Glomerular visceral epithelial cell (primary cell): ENCODE measurements at regions not wholly inside any gene's neighbourhood (a gene's known extent, or its start where the extent isn't known, plus 50 kb on each side); places are given as distances from the start of the nearest gene placed in this dataset.

Source experiments
- DNase-seq: peaks from one replicate; pipeline ENCODE4 v3.0.0-alpha.2; 2016; ENCODE audit errors: extremely low spot score

DNA sequence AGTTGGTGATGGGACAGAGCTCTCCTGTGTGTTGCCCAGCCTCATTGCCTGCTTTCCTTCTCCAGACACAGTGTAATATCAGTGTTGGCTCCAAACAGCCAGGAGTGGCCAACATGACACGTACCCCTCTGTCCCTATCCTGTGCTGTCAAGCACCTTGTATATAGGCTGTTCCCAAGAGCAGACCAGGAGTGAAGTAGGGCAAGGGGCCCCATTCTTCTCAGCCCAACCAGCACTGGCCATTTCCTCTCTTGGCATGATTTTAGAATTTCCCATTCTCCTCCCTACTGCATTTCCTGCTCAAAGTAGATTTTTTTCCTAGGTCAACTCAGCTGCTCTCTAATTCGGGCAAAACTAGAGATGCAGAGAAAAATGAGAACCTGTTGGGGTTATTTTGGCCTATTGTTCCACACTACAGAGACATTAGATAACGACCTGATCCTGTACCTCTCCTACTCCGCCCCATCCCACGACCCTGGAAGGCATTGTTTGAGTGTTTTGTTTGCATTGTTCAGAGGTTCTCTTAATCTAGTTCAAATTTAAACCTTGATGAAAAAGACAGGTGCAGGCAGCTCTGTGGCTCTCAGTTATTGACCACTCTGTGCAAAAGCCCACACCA, 95.6 kb downstream of the RASSF10 start:
- DNase-seq = no peak

GRCh38 chr11:13105237-13105844, 96.2 kb downstream of the RASSF10 start:
- DNase-seq = no peak

DNA sequence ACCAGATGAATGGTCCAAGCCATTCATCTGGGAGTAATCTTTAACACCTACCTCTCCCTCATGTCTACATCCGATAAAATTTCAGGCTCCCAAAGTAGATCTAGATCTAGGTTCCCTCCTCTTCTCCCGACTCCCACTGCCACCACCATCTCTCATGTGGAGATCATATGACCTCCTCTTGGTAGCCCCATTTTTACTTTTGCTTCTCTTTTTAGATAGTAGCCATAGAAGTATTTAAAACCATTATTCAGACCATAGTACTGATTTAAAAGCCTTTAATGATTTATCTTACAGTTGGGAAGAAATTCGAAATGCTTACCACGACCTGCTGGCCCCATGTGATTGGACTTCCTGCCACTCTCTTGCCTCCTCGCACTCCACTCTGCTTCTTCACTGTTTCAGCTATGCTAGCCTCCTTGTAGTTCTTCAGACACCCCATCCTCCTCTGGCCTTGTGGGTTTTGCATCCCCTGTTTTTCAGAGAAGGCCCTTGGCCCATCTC, 98.5 kb downstream of the RASSF10 start:
- no peak for DNase-seq

DNA sequence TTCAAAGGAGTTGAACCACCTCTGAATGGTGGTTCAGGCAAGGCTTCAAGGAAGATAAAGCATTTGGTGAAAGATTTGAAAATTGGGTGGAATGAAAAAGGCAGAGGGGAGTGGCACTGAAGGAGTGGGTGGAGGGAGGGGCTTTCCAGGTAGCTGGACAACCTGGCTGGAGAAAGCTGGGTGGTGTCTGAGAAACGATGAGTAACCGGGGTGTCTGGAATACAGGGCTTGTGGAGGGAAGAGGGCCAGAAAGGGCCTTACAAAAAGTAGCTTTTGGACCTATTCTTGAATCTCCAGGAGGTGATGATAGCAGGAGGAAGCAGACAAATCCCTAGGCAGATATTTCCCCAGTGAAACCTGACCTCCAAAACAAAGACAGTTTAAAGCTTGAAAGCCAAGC, 99.3 kb downstream of the RASSF10 start:
- no peak for DNase-seq

DNA sequence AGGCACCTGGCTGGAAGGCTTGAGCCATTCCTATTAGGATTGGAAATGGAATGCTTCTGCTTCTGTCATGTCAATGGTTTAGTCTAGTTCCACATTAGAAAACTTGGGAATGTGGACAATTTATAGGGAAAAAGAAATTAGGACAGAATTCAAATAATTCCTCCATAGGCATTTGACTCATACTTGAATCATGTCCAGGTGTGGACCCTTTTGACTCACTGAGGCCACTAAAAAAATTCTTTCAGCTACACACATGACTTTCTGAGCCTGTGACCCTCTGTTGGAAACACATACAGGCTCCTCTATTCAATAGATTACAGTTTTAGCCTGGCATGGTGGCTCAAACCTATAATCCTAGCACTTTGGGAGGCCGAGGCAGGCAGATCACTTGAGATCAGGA, 100.5 kb downstream of the RASSF10 start:
- peak; percentile 11 for DNase-seq

GRCh38 chr11:13110145-13110544, 101.0 kb downstream of the RASSF10 start:
- no peak for DNase-seq

GRCh38 chr11:13110929-13111812, 102.1 kb downstream of the RASSF10 start:
- peak; percentile 65 for DNase-seq

GRCh38 chr11:13111813-13112130, 102.7 kb downstream of the RASSF10 start:
- no peak for DNase-seq

- no peak for DNase-seq
Observed at GRCh38 chr11:13114566-13115379, 105.7 kb downstream of the RASSF10 start.

DNA sequence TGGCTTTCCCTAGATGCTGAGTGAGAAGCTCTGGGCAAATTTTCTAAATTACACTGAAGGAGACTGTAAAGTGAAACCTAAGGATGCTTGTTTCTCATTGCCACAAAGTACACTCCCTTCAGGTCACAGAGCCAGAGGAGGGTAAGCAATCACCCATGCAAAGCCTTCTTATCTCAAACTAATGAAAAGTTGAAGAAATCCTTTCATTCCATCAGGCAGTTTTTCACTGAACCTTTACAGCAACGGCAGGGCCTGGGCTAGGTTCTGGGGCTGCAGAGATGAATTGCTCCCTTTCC, 106.2 kb downstream of the RASSF10 start:
- no peak for DNase-seq

DNA sequence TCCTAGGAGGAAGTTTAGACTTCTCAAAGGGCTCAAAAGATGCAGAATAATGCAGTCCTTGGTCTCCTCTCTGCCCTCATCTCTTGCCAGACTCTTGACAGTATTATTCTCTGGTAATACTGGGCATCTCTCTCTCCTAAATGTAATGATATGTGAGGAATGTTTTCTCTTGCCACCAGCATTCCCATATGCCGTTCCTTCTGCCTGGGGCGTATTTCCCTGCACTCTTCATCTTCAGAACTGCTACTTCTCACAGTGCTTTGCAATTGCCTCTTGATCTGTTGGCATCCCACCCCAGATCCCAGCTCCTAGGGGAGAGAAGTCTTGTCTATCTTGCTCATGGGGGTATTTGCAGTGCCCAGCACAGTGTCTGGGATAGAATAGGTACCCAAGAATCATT, 107.4 kb downstream of the RASSF10 start:
- DNase-seq = no peak

GRCh38 chr11:13117344-13117743, 108.2 kb downstream of the RASSF10 start:
- no peak for DNase-seq

DNA sequence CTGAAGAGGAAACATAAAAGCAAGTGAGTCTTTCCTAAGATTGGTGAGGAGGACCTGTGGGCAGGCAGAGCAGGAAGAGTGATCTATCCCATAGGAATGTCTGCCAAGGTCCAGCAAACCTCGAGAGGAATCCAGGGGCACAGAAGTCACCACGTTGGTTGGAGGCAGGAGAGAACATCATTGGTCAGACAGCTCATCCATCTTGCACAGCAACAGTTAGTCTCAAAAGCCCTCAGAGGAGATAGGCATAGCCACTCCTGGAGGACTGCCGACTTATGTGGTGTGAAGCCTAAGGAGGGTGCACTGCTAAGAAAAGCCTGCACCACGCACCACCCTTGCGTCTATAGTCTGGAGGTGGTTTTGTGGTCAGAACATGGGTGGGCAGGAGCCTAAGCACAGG, 109.1 kb downstream of the RASSF10 start:
- peak; percentile 99 for DNase-seq

DNA sequence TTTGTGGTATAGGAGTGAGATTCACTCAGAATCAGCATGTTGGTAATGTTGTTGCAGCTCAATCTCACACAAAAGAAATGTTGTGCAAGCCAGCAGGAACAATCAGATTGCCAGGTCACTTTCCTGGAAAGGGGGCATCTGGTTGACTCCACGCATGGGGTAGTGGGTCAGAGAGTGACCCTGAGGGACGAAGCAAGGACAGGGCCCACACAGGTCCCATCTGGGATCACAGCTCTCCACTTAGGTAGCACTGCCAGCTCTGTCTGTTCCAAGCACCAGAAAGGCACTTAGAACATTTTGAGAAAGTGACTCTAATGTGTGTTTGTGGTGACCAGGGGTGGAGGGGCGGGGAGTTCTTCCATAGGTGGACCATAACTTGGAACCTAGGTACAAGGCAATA, 109.5 kb downstream of the RASSF10 start:
- no peak for DNase-seq

DNA sequence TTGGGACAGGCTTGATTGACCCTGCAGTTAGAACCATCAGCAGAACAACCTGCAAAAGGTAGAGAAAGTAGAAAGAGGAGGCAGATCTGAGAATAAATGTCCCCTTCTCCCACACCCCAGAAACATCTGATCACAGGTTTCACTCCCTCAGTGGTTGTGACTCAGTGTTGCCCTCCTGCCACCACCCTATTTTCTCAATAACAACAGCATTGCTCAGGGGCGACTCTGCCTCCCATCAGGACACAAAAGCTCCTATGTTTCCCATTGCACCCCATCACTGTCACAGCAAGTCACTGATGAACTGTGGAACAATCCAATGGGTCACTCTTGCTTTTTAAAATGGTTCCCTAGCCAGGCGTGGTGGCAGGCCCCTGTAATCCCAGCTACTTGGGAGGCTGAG, 110.2 kb downstream of the RASSF10 start:
- no peak for DNase-seq

DNA sequence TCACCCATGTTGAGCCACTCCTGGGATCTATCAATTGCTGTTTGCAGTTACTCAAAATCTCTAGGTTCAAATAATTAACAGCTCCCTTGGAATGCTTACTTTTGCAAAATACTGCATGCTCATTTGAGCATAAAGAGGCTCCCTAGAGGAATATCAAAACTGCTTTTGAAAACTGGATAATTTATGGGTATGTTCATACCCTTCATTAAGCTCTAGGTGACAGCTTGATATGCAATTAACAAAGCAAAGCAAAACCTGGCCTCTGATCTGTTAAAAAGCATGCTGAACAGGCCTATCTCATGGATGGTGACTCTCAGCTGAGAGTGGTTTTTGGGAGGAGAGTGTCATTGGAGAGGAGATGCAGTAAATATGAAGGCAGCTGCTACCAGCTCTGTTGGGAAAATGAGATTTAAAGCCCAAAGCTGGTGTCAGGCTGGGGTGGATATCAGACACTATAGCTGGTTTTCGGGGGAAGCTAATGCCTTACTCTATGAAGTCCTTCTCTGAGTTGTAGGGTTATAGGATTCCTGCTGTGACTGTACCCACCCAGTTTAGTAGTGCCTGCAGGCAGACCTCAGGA, 110.9 kb downstream of the RASSF10 start:
- no peak for DNase-seq

DNA sequence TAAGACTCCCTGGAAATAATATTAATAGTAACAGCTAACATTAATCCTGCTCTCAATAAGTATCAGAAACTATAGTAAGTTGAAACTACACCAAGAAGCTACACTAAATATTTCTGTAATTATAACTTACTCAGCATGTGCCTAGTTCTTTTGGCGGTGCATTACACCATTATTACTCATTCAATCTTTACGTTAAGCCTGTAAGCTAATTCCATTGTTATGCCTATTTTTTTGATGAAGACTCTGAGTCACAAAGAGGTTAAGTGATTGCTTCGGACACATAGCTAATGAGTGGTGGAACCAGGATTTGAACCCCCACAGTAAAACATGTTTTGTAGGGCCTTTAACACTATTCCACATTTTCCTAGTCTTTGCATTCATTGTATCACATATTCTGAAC, 111.6 kb downstream of the RASSF10 start:
- peak; percentile 40 for DNase-seq

DNA sequence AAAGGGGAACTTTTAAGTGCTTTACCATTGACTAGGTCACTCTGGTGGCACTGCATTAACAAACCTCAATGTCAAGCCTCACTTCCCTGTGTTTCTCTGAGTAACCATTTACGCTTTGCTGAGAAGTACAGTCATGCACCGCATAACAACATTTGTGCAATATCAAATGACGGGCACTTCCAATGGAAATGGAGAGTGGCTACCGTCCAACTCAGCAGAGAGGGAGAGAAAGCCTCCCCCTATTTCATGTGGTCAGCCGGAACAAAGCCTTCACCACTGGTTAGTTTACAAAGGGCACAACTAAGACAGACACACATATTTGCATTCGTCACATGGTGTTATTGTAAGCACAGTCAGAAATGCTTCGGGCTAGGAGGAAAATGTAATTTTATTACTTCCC, 117.3 kb downstream of the RASSF10 start:
- DNase-seq = peak; percentile 96

DNA sequence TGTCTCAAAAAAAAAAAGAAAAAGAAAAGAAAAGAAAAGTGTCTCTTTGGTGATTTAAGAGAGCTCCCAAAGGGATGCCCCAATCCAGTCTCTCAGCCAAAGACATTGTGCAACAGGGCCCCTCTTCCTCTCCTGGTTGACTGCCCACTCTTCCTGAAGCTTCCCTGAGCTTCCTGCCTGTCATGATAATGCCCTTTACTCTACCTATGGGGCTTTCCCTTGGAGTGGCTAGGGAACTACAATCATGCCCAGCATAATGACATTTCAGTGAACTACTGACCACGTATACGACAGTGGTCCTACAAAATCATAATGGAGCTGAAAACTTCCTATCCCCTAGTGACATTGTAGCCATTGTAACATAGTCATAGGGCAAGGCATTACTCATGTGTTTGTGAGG, 118.0 kb downstream of the RASSF10 start:
- no peak for DNase-seq

GRCh38 chr11:13128354-13128753, 119.2 kb downstream of the RASSF10 start:
- no peak for DNase-seq

DNA sequence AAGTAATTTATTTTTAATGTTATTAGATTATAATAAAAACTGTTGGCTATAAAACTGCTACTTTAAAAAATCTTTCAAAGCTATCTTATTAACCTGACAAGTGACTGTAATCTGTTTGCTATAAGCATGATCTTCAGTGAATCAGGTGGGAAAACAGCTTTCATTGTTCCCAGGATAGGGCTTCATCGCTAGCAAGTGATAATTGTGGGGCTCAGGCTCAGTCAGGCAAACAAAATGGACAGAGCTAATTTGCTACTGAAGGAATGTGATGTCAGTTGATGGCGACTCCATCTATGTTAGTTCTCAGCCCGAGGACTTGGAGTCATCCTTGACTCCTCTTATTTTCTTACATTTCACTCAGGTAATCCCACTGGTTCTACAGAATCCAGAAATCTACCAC, 125.0 kb downstream of the RASSF10 start:
- no peak for DNase-seq

DNA sequence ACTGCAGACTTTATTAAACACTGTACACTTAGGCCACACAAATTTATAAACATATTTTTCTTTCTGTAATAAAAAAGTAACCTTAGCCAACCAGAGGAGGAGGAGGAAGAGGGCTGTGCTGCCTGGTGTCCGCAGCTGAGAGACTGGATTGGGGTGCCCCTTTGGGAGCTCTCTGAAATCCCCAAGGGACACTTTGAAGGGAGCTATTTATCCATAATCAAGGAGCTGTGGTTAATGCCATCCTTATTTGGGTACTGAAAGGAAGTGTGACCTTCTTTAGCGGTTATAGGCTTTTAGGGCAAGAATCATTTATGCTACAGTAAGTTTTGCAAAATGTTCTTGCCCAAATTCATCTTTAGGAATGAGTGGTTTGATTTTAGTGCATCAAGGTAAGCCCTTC, 125.8 kb downstream of the RASSF10 start:
- DNase-seq = no peak
